HepG2 (cell line): ENCODE measurements at regions not wholly inside any gene's neighbourhood (a gene's known extent, or its start where the extent isn't known, plus 50 kb on each side); places are given as distances from the start of the nearest gene placed in this dataset.

Source experiments
- ATAC-seq: fragments of 200-7000 bp; cut with Tn5 transposase; 3 replicates; pipeline ENCODE4 v1.9.1; 2020; ENCODE audit warnings: mild to moderate bottlenecking, moderate library complexity
- BruUV-seq: library from RNA; stranded (reverse); fragments of 400-500 nt; replicated peaks from 2 replicates; lab custom pipeline; 2021; lab: Mats Ljungman, UMichigan
- CTCF ChIA-PET: fragments of 300-600 bp; formaldehyde crosslinking; extraction: SDS; loops from one replicate; lab custom pipeline; 2021; ENCODE audit warnings: low total read pairs, inconsistent platforms, low intra/inter-chr PET ratio; lab: Yijun Ruan, JAX
- POLR2A ChIA-PET: fragments of 350-600 bp; sonication (Branson Sonifier 250); formaldehyde crosslinking; loops from one replicate; lab custom pipeline; 2020; ENCODE audit warnings: antibody characterized with exemption, inconsistent platforms; lab: Yijun Ruan, JAX
- DNase-seq: peaks from one replicate; pipeline ENCODE4 v3.0.0-alpha.2; 2015; ENCODE audit warnings: low spot score
- FAIRE-seq: peaks from 3 replicates; lab custom pipeline; 2011; peaks lifted over from hg19 to GRCh38; lab: Jason Lieb, UNC
- H2AFZ ChIP-seq: one replicate; pipeline ENCODE4 v1.6.1; 2011; ENCODE audit warnings: low read length, inconsistent platforms
- H3K27ac ChIP-seq: fragments of 300-600 bp; 3 replicates; pipeline ENCODE4 v1.8.0; 2011; ENCODE audit warnings: mixed run types, mild to moderate bottlenecking, mixed read lengths, low read length, inconsistent platforms; ENCODE audit not compliant: insufficient read depth; ENCODE audit errors: extremely low read length
- H3K27me3 ChIP-seq, 2 experiments: fragments of 200-600 bp in 1 of 2; 2 replicates in 1 of 2; 3 replicates in 1 of 2; pipeline versions ENCODE4 v1.6.0 to v1.8.0; 2011; ENCODE audit warnings: low read length in 2 of 2, mild to moderate bottlenecking in 2 of 2, moderate library complexity in 2 of 2, inconsistent platforms in 1 of 2; ENCODE audit not compliant: insufficient read depth in 2 of 2, control insufficient read depth in 1 of 2
- H3K36me3 ChIP-seq, 2 experiments: fragments of 200-600 bp in 1 of 2; replicated peaks in 1 of 2; 2 replicates in 1 of 2; 3 replicates in 1 of 2; pipeline versions ENCODE4 v1.5.1 to v1.8.0; 2011; ENCODE audit warnings: low read length in 2 of 2, inconsistent platforms in 1 of 2; ENCODE audit not compliant: insufficient read depth in 2 of 2, control insufficient read depth in 1 of 2
- H3K4me1 ChIP-seq: 2 replicates; pipeline ENCODE4 v1.5.1; 2012; ENCODE audit warnings: low read length, inconsistent platforms; ENCODE audit not compliant: insufficient read depth
- H3K4me2 ChIP-seq: 2 replicates; pipeline ENCODE4 v1.6.0; 2011; ENCODE audit warnings: low read depth, low read length, inconsistent platforms
- H3K4me3 ChIP-seq, 3 experiments: fragments of 200-600 bp in 1 of 3; sonication (generic), shearing (Covaris generic) in 1 of 3; replicated peaks in 1 of 3; 2 replicates each; pipeline ENCODE4 v1.5.1; 2011 to 2016; ENCODE audit warnings: low read length in 3 of 3, inconsistent platforms in 2 of 3, low read depth in 2 of 3, mild to moderate bottlenecking in 2 of 3, control low read depth in 1 of 3, mixed read lengths in 1 of 3; ENCODE audit not compliant: insufficient read depth in 1 of 3
- H3K79me2 ChIP-seq: one replicate; pipeline ENCODE4 v1.6.1; 2011; ENCODE audit warnings: low read length, inconsistent platforms; ENCODE audit not compliant: insufficient read depth
- H3K9ac ChIP-seq: 2 replicates; pipeline ENCODE4 v1.6.0; 2011; ENCODE audit warnings: mild to moderate bottlenecking, low read depth, low read length, inconsistent platforms; ENCODE audit not compliant: insufficient read depth
- H3K9me3 ChIP-seq: 2 replicates; pipeline ENCODE4 v1.5.1; 2012; ENCODE audit warnings: mild to moderate bottlenecking, low read length
- H4K20me1 ChIP-seq: 2 replicates; pipeline ENCODE4 v1.6.0; 2011; ENCODE audit warnings: inconsistent platforms, mild to moderate bottlenecking, low read length, moderate library complexity; ENCODE audit not compliant: insufficient read depth
- CEBPB ChIP-seq: IDR thresholded peaks from 2 replicates; pipeline ENCODE4 v1.6.1; 2011; ENCODE audit warnings: low read depth, low read length, improper control_type of control experiment, borderline replicate concordance
- GABPB1 ChIP-seq: IDR thresholded peaks from 2 replicates; pipeline ENCODE4 v1.6.1; 2016; ENCODE audit warnings: mild to moderate bottlenecking, missing genetic modification reagents, moderate library complexity, missing compliant biosample characterization
- MATR3 ChIP-seq: sonication (generic); formaldehyde crosslinking; IDR thresholded peaks from 2 replicates; pipeline ENCODE4 v1.4.0; 2020; ENCODE audit warnings: missing genetic modification reagents
- MTF1 ChIP-seq: sonication (generic); formaldehyde crosslinking; IDR thresholded peaks from 2 replicates; pipeline ENCODE4 v1.5.0; 2020; ENCODE audit warnings: missing genetic modification reagents
- NFIB ChIP-seq: sonication (generic); formaldehyde crosslinking; IDR thresholded peaks from 2 replicates; pipeline ENCODE4 v1.9.0; 2021; ENCODE audit warnings: missing genetic modification reagents, mild to moderate bottlenecking, borderline replicate concordance
- NFKBIZ ChIP-seq: IDR thresholded peaks from 2 replicates; pipeline ENCODE4 v1.6.1; 2018; ENCODE audit warnings: missing genetic modification reagents, missing compliant biosample characterization
- U2AF2 ChIP-seq: fragments of 200-400 bp; formaldehyde crosslinking; IDR thresholded peaks from 2 replicates; pipeline ENCODE4 v1.6.1; 2017; ENCODE audit warnings: low read depth, mild to moderate bottlenecking, low read length
- ZBTB4 ChIP-seq: sonication (generic); formaldehyde crosslinking; IDR thresholded peaks from 2 replicates; pipeline ENCODE4 v1.4.0; 2020; ENCODE audit warnings: missing genetic modification reagents, mild to moderate bottlenecking, borderline replicate concordance
- ZNF512B ChIP-seq: sonication (generic); formaldehyde crosslinking; IDR thresholded peaks from 2 replicates; pipeline ENCODE4 v1.5.1; 2020; ENCODE audit warnings: missing genetic modification reagents, mild to moderate bottlenecking, borderline replicate concordance
- ZNF619 ChIP-seq: sonication (generic); formaldehyde crosslinking; IDR thresholded peaks from 2 replicates; pipeline ENCODE4 v1.4.0; 2020; ENCODE audit warnings: mild to moderate bottlenecking, missing genetic modification reagents
- ZNF670 ChIP-seq: sonication (generic); formaldehyde crosslinking; IDR thresholded peaks from 2 replicates; pipeline ENCODE4 v1.8.0; 2022; ENCODE audit warnings: mild to moderate bottlenecking, missing genetic modification reagents, borderline replicate concordance
- ZNF672 ChIP-seq: sonication (generic); formaldehyde crosslinking; IDR thresholded peaks from 2 replicates; pipeline ENCODE4 v1.8.1; 2022; ENCODE audit warnings: missing genetic modification reagents
- ZNF703 ChIP-seq: sonication (generic); formaldehyde crosslinking; IDR thresholded peaks from 2 replicates; pipeline ENCODE4 v1.5.1; 2020; ENCODE audit warnings: missing genetic modification reagents, mild to moderate bottlenecking, moderate library complexity, borderline replicate concordance
- ZNF776 ChIP-seq: sonication (generic); formaldehyde crosslinking; IDR thresholded peaks from 2 replicates; pipeline ENCODE4 v1.4.0; 2020; ENCODE audit warnings: mild to moderate bottlenecking, missing genetic modification reagents
- WGBS: methylation state at CpG from one replicate; pipeline ENCODE4 v1.1.6; 2017; ENCODE audit warnings: low lambda C conversion rate; 5-methylcytosine and 5-hydroxymethylcytosine counted together
- in situ Hi-C: cut with HindIII; loops from 2 replicates; pipeline ENCODE4 v1.10.0; 2017; ENCODE audit warnings: low pct_unique_long_range_greater_than_20kb; ENCODE audit not compliant: extremely low pct_ligation_motif_present
- intact Hi-C: fragments of 100-400 bp; cut with micrococcal nuclease; formaldehyde crosslinking; loops from one replicate; pipeline ENCODE4 v1.10.0; 2022; ENCODE audit not compliant: unreplicated experiment
- TF ChIP-seq, protein P1 (sequence below): sonication (generic); formaldehyde crosslinking; IDR thresholded peaks from 2 replicates; pipeline ENCODE4 v1.4.0; 2020; ENCODE audit warnings: missing genetic modification reagents

DNA sequence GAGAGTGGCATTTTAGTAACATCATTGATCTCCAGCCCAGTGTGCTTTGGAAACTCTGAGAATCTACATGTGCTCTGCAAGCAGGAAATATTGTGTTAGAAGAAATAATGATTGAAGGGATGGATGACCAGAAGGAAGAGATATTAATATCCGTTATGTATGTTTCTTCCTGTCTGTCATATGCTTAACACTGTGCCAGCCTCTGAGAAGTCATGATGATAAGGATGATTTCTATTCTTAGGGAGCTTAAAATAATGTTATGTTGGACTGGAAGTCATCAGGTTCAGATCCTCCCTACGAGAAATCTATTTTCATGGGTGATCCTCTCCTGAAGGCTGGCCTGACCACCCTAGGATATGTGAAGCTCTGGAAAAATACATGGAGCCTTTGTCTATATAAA lies 192.4 kb upstream of the GORAB start:
- Histone ChIP-seq H2AFZ (no peak overlapping the region), H4K20me1 (no peaks in the 10 kb centered on the region), H3K4me1 (no peaks in the 10 kb centered on the region), H3K27ac (no peak overlapping the region), H3K9ac (no peak overlapping the region), H3K4me2 (no peak overlapping the region), H3K4me3 (no peak overlapping the region), H3K9me3 (no peaks in the 10 kb centered on the region), H3K36me3 (no peaks in the 10 kb centered on the region), H3K27me3 (no peaks in the 10 kb centered on the region), H3K79me2 (no peaks in the 10 kb centered on the region)
- intact Hi-C loops (no loop called here), in situ Hi-C loops (no loop called here)
- FAIRE-seq, result no peak
- POLR2A ChIA-PET, result no interaction called here
- ATAC-seq, result no peak
- WGBS, result 0% methylated on average over 2 of the region's 2 CpGs
- BruUV-seq, result no TSS peak
- DNase-seq, result no peak
- CTCF ChIA-PET, result no interaction called here
- TF ChIP-seq ZNF703 (no peak), GABPB1 (CRISPR knock-in tag) (no peak), NFIB (no peak), ZNF672 (CRISPR knock-in tag) (no peak), MTF1 (CRISPR knock-in tag) (no peak), ZNF670 (CRISPR knock-in tag) (no peak), ZNF512B (CRISPR knock-in tag) (no peak), U2AF2 (no peak), ZNF619 (CRISPR knock-in tag) (no peak), ZNF776 (no peak), NFKBIZ (CRISPR knock-in tag) (no peak), ZBTB4 (CRISPR knock-in tag) (no peak), MATR3 (CRISPR knock-in tag) (no peak), CEBPB (no peak)
- TF ChIP-seq, protein P1, sequence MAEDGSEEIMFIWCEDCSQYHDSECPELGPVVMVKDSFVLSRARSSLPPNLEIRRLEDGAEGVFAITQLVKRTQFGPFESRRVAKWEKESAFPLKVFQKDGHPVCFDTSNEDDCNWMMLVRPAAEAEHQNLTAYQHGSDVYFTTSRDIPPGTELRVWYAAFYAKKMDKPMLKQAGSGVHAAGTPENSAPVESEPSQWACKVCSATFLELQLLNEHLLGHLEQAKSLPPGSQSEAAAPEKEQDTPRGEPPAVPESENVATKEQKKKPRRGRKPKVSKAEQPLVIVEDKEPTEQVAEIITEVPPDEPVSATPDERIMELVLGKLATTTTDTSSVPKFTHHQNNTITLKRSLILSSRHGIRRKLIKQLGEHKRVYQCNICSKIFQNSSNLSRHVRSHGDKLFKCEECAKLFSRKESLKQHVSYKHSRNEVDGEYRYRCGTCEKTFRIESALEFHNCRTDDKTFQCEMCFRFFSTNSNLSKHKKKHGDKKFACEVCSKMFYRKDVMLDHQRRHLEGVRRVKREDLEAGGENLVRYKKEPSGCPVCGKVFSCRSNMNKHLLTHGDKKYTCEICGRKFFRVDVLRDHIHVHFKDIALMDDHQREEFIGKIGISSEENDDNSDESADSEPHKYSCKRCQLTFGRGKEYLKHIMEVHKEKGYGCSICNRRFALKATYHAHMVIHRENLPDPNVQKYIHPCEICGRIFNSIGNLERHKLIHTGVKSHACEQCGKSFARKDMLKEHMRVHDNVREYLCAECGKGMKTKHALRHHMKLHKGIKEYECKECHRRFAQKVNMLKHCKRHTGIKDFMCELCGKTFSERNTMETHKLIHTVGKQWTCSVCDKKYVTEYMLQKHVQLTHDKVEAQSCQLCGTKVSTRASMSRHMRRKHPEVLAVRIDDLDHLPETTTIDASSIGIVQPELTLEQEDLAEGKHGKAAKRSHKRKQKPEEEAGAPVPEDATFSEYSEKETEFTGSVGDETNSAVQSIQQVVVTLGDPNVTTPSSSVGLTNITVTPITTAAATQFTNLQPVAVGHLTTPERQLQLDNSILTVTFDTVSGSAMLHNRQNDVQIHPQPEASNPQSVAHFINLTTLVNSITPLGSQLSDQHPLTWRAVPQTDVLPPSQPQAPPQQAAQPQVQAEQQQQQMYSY (CRISPR knock-in tag), result no peak
